ENCODE measurements at regions not wholly inside any gene's neighbourhood (a gene's known extent, or its start where the extent isn't known, plus 50 kb on each side); places are given as distances from the start of the nearest gene placed in this dataset.

DNA sequence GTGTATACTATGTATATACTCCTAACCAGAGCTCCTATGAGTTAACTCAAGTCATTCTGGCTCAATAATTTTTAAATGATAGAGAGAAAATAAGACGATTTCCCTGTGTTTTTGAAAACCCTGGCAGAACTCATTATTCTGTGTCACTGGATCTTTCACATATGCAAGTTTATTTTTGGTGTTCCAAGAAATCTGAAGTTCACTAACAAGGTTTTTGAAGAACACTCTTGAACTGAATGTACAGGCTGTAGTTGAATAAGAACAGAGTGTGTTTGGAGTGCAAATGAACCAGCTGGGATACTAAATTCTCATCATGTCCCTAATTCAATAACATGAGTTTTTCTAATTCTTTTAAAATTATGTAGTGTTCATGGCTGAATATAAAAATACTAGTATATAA, 466.9 kb upstream of the SUCLG2 start:
- TF ChIP-seq SIN3A (IDR thresholded peaks at IDR 0.05; ENCODE audit: borderline replicate concordance, insufficient read depth, low read length) (no peak), TAF1 (IDR thresholded peaks at IDR 0.05; ENCODE audit: borderline replicate concordance, insufficient read depth, low read length) (no peak)
